Astrocyte of the spinal cord (primary cell): ENCODE measurements at regions not wholly inside any gene's neighbourhood (a gene's known extent, or its start where the extent isn't known, plus 50 kb on each side); places are given as distances from the start of the nearest gene placed in this dataset.

Source experiments
- DNase-seq: peaks from one replicate; pipeline ENCODE4 v3.0.0; 2011; ENCODE audit warnings: low read depth, low spot score
- H3K4me3 ChIP-seq: 2 replicates; pipeline ENCODE4 v1.5.1; 2011; ENCODE audit warnings: low read depth, mild to moderate bottlenecking, low read length, moderate library complexity
- in situ Hi-C: cut with HindIII; loops from 2 replicates; pipeline ENCODE4 v1.10.0; 2017; ENCODE audit warnings: low sequenced_read_pairs
- TF ChIP-seq, protein P1 (sequence below): IDR thresholded peaks from 2 replicates; pipeline ENCODE4 v1.5.1; 2012; ENCODE audit warnings: low read depth, mild to moderate bottlenecking, low read length, inconsistent platforms

GRCh38 chr17:14805348-14805747, 459.8 kb downstream of the PMP22 start:
- in situ Hi-C loops = no loop called here
- TF ChIP-seq, protein P1, sequence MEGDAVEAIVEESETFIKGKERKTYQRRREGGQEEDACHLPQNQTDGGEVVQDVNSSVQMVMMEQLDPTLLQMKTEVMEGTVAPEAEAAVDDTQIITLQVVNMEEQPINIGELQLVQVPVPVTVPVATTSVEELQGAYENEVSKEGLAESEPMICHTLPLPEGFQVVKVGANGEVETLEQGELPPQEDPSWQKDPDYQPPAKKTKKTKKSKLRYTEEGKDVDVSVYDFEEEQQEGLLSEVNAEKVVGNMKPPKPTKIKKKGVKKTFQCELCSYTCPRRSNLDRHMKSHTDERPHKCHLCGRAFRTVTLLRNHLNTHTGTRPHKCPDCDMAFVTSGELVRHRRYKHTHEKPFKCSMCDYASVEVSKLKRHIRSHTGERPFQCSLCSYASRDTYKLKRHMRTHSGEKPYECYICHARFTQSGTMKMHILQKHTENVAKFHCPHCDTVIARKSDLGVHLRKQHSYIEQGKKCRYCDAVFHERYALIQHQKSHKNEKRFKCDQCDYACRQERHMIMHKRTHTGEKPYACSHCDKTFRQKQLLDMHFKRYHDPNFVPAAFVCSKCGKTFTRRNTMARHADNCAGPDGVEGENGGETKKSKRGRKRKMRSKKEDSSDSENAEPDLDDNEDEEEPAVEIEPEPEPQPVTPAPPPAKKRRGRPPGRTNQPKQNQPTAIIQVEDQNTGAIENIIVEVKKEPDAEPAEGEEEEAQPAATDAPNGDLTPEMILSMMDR = no peak
- no peak for DNase-seq
- no peak overlapping the region for H3K4me3 ChIP-seq

GRCh38 chr17:14803826-14804225, 461.3 kb downstream of the PMP22 start:
- H3K4me3 ChIP-seq = no peak overlapping the region
- TF ChIP-seq, protein P1 = no peak
- no peak for DNase-seq
- in situ Hi-C loops = no loop called here

DNA sequence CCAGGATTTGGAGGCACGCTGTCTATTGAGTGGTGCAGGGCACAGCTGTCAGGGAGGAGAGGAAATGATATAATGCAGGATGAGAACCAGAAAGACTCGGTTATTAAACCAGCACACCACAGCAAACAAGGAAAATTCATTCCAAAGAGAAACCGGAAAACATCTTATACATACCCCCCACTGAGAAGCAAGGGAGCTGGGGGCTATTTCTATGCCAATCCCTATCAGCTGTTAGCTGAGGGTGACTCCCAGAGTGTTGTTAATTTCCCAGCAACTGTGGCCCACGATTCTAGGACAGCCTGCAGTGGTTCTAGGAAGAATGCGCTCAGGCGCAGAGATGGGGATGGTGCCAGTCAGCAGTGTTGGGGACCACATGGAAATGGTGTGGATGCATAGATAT, 467.3 kb downstream of the PMP22 start:
- no peak overlapping the region for H3K4me3 ChIP-seq
- TF ChIP-seq, protein P1 = no peak
- in situ Hi-C loops = no loop called here
- no peak for DNase-seq

DNA sequence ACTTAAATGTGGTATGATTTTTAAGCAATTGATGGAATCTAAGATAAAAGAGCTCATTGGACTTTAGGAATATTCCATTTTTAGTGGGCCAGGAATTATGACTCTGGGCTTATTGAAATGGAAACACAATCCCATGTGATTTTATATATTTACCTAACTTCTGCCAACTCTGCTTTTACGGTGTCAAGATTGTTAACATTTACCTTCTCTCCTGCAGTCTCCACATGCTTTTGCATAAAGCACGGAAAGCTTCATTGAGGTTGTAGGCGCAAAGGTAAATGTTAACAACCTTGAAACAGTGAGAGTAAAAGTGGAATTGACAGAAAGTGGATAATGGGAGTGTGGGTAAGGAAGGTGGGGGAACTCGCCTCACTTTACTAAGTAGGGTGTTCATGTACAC, 468.1 kb downstream of the PMP22 start:
- DNase-seq = no peak
- TF ChIP-seq, protein P1 = no peak
- in situ Hi-C loops = no loop called here
- H3K4me3 ChIP-seq = no peak overlapping the region

GRCh38 chr17:14794961-14795360, 470.2 kb downstream of the PMP22 start:
- no peak for DNase-seq
- TF ChIP-seq, protein P1 = no peak
- no peak overlapping the region for H3K4me3 ChIP-seq
- in situ Hi-C loops = no loop called here

DNA sequence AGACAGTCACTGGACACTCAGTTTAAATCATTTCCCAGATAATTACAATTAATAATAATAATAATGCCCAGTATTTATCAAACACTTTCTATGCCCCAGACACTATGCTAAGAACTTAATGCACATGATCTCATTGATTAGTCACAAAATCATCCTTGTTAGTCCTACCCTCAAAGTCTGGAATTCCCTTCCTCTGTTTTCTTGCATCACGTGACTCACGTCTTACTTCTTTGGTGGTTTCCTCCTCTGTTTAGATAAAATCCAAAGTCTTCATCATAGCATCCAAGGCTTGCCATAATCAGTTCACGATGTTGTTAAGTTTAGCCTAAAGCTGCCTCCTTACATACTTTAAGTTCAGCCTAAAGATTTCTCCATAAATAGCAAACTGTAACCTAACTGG, 471.9 kb downstream of the PMP22 start:
- in situ Hi-C loops = no loop called here
- no peak overlapping the region for H3K4me3 ChIP-seq
- DNase-seq = peak; percentile 36
- TF ChIP-seq, protein P1 = no peak

GRCh38 chr17:14792746-14793145, 472.4 kb downstream of the PMP22 start:
- no peak overlapping the region for H3K4me3 ChIP-seq
- DNase-seq = peak; percentile 17
- TF ChIP-seq, protein P1 = no peak
- in situ Hi-C loops = no loop called here
